GM19438 (cell line): ENCODE measurements at regions not wholly inside any gene's neighbourhood (a gene's known extent, or its start where the extent isn't known, plus 50 kb on each side); places are given as distances from the start of the nearest gene placed in this dataset.
"Not testable (repeated sequence)": the region's sequence is repeated elsewhere in the genome, so short reads cannot be mapped to it uniquely, and the experiment has no call there.

ENCODE experiments used
- ATAC-seq: cut with Tn5 transposase; IDR thresholded peaks from one replicate; pipeline ENCODE4 v1.9.1; 2021; ENCODE audit warnings: low read depth; ENCODE audit not compliant: unreplicated experiment

DNA sequence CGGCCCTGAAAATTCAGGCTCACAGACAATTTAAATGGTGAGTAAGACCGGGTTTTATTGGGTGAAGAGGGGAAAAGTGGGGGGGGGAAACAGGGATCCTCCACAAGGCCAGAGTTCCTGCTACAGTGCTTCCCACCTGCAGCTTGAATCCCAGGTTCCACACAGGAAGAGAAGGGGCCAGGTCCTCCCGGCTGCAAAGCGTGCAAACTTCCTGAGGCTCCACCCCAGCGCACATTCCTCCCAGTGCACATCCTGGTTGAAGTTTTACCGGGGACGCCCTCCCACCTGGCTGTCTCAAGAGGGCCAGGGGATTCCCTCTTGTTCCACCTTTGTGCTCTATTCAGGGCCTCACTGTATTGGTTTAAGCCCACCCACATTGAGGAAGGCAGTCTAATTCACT is 347.7 kb upstream of the REG3G start:
- no peak for ATAC-seq

- ATAC-seq, result no peak
Observed at GRCh38 chr2:78681386-78681785, 344.1 kb upstream of the REG3G start.

DNA sequence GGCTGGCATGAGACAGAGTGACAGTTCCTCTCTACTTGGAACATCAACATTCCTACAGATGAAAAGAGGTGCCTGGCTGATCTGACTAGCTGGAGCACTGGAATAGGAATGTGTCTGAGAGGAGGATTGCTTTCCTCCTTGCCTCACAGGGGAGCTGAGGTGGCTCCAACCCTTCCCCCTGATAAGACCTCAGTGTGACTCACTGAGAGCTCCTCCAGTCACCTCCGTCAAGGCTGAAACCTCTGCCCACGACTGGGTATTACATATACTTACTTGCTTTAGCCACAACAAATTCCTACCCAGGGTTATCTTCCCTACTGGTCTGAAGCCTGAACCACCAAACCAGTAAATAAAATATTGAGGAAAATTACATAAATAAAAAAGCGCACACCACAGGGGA is 342.7 kb upstream of the REG3G start:
- no peak for ATAC-seq

- ATAC-seq, result no peak
Observed at GRCh38 chr2:78686625-78687153, 338.8 kb upstream of the REG3G start.

GRCh38 chr2:78699696-78700095 is 325.8 kb upstream of the REG3G start:
- no peak for ATAC-seq

- ATAC-seq, result no peak
Observed at GRCh38 chr2:78701546-78701945, 324.0 kb upstream of the REG3G start.

- no peak for ATAC-seq
Observed at GRCh38 chr2:78707776-78708386, 317.6 kb upstream of the REG3G start.

- no peak for ATAC-seq
Observed at GRCh38 chr2:78710632-78711375, 314.7 kb upstream of the REG3G start.

DNA sequence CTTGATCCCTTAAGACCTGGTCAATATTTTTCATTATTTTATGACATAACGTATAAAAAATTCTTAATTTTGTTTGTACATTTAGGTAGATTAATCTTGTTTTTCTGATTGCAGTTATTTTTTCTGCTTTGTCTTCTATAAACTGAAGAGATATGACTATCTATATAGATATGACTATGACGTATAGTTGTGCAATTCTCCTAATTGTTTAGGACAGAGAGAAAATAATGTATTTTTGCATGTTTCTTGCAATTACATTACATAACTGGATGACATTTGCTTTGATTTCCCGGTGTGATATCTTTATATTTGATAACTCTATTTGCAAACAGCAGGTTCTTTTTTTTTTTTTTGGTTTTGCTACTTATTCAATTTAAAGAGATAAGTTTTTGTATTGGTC is 310.2 kb upstream of the REG3G start:
- ATAC-seq, result no peak

DNA sequence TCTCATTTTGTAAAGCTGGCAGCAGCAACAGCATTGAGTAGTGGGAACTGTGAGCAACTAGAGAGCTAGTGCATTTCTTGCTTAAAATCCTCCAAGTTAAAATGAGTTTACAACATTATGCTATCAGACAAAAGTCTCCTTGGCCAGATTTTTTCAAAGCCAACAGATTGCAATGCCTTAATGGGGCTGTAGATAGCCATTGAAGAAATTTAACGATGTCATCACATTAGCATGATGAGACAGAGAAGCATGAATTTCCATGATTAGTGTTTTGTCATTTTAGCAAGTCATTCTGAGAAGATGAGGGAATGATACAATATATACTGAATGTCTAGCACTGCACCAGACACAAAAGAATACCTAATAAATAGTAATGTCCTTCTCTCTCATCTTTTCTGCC is 307.5 kb upstream of the REG3G start:
- ATAC-seq, result no peak

DNA sequence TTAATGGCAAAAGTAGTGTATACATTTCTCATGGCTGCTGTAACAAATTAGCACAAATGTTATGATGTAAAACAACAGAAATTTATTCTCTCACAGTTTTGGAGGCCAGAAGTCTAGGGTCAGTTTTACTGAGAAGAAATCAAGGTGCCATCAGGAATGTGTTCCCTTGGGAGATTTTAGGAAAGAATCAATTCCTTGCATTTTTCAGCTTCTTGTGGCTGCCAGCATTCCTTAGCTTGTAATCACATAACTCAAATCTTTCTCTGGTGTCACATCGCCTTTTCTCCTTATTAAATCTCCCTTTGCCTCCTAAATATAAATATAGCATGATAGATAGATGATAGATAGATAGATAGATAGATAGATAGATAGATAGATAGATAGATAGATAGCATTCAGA is 307.0 kb upstream of the REG3G start:
- no peak for ATAC-seq

DNA sequence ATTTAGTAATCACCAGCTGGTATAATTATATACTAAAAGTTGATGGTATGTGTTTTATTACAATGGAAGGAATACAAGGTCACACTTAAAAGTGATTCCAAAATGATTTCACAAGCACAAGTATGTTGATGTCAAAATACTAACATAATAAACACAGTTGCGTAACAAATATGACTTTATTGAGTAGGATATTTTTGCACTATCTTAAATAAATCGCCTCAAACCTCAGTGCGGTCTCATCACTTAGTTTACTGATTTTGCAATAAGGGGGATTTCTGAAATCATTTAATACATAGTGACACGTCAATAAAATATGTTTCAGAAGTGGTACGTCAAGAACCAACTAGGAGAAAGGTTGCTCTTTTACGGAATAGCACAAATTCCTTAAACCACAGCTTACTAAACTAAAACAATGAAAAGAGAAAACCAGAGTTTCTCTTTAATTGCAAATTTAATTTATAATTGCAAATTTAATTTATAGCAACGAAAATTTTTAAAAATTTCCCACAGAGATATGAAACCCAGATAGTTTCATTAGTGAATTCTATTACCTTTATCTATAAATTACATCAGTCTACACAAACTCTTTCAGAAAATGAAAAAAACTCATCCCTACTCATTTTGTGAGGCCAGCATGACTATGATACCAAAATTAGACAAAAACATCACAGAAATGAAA is 304.0 kb upstream of the REG3G start:
- no peak for ATAC-seq

GRCh38 chr2:78734221-78734620 is 291.3 kb upstream of the REG3G start:
- ATAC-seq, result no peak

DNA sequence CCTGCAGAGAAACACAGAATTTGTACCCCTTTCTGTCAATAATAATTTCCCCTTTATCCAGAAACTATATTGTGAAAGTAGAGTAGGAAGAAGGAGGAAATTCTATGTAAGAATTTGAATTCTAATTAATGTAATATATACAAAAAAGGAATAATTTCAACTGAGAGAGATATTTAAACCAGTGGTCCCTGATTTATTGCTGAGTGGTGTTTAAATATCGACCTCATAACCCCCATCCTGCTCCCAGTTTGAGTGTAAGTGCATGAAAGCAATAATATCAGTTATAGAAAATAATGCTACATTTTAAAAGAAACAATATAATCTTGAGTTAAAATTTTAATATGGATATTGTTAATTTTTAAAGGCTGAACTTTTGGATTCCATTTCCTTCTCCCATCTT is 286.2 kb upstream of the REG3G start:
- ATAC-seq, result no peak

- no peak for ATAC-seq
Observed at GRCh38 chr2:78749638-78750037, 275.9 kb upstream of the REG3G start.

GRCh38 chr2:78750219-78750618 is 275.3 kb upstream of the REG3G start:
- no peak for ATAC-seq

DNA sequence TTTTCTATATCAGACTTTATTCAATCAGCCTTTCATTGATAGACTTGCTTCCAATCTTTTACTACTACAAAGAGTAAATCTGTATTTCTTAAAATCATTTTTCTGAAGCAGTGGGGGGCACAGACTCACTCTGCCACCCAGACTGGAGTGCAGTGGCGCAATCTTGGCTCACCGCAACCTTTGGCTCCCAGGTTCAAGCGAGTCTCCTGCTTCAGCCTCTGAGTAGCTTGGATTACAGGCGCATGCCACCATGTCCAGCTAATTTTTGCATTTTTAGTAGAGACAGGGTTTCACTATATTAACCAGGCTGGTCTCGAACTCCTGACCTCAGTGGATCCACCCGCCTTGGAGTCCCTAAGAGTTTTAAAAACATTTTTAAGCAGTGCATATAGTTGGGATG is 270.6 kb upstream of the REG3G start:
- no peak for ATAC-seq

DNA sequence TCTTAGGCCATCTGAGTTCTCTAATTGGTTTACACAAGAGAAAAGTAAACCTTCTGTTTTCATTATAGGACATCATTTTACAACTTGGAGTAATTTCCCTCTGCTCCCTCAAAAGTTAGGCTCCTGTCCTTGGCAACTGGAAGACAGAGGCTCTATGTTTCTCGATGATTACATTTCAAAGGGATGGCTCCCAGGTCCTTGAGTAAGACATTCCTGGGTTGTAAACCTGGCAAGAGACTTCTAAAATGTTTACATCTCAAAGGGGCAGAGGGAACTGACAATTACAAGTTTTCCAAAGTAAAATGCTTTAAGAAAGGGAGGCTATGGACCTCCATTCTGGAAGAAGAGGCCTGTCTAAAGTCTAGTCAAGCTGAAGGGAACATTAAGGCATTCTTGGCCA is 268.3 kb upstream of the REG3G start:
- ATAC-seq, result no peak

DNA sequence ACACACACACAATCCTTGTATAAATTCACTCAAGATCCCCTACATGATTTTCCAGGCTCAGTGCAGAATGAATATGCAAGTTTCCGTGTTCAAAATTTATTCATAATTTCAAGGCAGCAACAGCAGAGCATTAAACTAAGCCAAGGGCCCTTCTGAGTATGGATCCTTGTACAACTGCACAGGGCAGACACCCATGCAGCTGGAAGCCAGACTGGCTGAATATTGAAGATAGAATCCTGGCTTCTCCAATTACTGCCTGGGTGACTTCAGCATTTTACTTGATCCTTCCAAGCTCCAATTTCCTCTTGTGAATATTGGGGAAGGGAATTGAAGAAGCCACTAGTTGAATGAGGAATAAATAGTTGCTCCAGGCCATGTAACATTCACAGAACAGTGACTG is 267.9 kb upstream of the REG3G start:
- no peak for ATAC-seq

DNA sequence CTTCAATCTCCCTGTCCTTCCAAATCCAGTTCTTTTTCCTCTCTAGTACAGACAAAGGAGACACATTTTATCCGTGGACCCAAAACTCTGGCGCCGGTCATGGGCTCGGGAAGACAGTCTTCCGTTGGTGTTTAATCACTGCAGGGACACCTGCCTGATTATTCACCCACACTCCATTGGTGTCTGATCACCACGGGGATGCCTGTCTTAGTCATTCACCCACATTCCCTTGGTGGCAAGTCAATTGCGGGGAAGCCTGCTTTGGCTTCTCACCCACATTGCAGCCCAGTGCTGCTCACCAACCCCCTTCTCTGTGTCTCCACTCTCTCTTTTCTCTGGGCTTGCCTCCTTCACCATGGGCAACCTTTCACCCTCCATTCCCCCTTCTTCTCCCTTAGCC is 266.7 kb upstream of the REG3G start:
- not testable (repeated sequence) for ATAC-seq

DNA sequence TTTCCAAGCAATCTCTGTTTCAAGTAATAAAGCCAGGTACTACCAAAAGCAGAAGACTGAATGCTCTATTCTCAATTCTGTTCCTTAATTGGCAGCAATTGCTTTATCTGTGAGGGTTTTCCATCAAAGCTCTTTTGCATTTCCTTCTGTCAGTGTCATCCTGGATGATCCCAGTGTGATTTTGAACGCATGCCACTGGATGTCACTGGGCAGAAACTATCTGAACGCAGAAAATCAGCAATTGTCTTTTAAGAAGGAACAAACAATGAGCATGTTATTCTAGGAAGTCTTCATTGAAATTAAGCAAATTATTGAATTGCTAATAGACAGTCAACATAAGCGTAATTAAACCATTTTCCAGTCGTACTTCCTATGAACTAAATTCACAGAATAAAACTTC is 259.0 kb upstream of the REG3G start:
- no peak for ATAC-seq

DNA sequence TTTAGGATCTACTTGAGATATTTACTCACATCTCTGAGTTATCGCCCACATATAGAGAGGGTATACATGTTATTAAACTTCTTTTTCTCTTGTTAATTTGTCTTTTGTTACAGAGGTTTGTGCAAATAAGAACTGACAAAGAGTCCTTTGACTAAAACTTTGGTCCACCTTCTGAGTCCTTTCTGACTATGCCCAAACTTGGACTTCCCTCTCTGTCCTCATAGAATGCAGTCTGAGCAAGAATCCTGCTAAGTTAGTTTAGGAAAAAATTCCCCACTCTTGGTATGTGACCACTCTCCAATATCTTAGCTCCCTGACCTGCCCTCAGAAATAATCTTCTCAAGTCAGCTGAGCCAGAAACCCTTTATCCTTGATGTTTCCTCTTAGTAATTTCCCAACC is 257.5 kb upstream of the REG3G start:
- ATAC-seq, result no peak
